Bronchial epithelial cell (primary cell): ENCODE measurements at regions not wholly inside any gene's neighbourhood (a gene's known extent, or its start where the extent isn't known, plus 50 kb on each side); places are given as distances from the start of the nearest gene placed in this dataset.
A peak's percentile ranks its signal among the peaks of the same experiment; 100 is the strongest.
"Not testable (repeated sequence)": the region's sequence is repeated elsewhere in the genome, so short reads cannot be mapped to it uniquely, and the experiment has no call there.

ENCODE experiments used
- DNase-seq: peaks from one replicate; pipeline ENCODE4 v3.0.0-alpha.2; 2010; ENCODE audit warnings: low read depth
- FAIRE-seq: peaks from 2 replicates; lab custom pipeline; 2011; peaks lifted over from hg19 to GRCh38; lab: Jason Lieb, UNC
- H3K27me3 ChIP-seq: 2 replicates; pipeline ENCODE4 v1.5.1; 2011; ENCODE audit warnings: low read length; ENCODE audit not compliant: control insufficient read depth, insufficient read depth
- H3K36me3 ChIP-seq: 2 replicates; pipeline ENCODE4 v1.5.1; 2011; ENCODE audit warnings: low read length; ENCODE audit not compliant: control insufficient read depth, insufficient read depth
- H3K4me3 ChIP-seq: 2 replicates; pipeline ENCODE4 v1.5.1; 2011; ENCODE audit warnings: mild to moderate bottlenecking, low read depth, low read length, control low read depth
- TF ChIP-seq, protein P1 (sequence below): IDR thresholded peaks from 2 replicates; pipeline ENCODE4 v1.5.1; 2011; ENCODE audit warnings: mild to moderate bottlenecking, moderate library complexity, low read length, control low read depth, inconsistent platforms; ENCODE audit not compliant: insufficient read depth, severe bottlenecking

DNA sequence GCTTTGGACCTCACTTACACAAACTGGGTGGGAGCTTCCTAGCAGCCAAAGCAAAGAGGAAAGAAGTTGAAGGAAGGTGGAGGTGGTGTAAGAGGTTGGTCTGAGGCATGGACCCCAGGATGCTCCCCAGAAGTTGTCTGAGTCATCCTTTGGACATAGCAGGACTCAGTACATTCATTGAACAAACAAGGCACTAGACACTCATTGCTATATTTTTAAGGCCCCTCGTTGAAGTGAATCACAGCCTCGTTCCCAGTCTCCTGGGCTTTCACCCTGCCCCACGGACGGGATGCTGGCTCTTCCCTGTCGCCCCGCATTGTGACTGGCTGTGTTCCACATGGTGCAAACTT lies 95.9 kb upstream of the FGF3 start:
- peak; percentile 72 for DNase-seq
- peaks cover 2% of the 10 kb centered on the region for H3K27me3 ChIP-seq
- no peaks in the 10 kb centered on the region for H3K36me3 ChIP-seq
- FAIRE-seq: no peak
- TF ChIP-seq, protein P1, sequence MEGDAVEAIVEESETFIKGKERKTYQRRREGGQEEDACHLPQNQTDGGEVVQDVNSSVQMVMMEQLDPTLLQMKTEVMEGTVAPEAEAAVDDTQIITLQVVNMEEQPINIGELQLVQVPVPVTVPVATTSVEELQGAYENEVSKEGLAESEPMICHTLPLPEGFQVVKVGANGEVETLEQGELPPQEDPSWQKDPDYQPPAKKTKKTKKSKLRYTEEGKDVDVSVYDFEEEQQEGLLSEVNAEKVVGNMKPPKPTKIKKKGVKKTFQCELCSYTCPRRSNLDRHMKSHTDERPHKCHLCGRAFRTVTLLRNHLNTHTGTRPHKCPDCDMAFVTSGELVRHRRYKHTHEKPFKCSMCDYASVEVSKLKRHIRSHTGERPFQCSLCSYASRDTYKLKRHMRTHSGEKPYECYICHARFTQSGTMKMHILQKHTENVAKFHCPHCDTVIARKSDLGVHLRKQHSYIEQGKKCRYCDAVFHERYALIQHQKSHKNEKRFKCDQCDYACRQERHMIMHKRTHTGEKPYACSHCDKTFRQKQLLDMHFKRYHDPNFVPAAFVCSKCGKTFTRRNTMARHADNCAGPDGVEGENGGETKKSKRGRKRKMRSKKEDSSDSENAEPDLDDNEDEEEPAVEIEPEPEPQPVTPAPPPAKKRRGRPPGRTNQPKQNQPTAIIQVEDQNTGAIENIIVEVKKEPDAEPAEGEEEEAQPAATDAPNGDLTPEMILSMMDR: no peak
- no peak overlapping the region for H3K4me3 ChIP-seq

DNA sequence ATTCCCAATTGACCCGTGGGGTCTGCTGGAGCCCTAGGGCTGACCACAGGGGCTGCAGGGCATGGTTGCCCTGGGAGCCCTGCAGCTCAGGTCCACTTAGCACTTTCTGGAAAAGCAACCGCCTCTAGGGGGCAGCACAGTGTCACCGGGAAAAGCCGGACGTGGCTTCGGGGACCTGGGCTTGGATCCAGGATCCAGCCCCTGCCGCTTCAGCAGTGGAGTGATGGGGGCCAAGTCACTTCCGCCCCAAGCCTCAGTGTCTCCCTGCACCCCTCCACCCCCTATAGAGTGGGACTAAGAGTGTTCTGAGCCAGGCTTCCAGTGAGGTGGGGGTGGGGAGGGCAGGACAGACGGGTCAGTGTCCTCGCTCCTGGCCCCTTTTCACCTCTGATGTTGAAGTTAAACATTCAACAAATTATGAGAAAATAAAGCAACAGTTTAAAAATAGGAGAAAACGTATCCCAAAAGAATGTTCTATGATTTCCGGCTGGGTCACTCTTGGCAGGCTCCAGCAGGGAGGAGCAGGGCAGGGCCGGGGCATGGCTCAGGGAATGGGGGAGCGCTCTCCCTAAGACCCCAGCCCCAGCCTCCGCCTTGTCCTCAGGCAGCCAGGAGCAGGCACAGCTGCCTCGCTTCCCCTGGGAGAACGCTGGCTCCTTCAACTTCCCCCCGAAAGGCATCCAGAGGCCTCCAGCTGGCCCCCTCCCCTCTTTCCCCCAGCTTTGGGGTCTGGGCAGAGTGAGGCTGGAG lies 96.5 kb upstream of the FGF3 start:
- peak; percentile 22 for DNase-seq
- H3K36me3 ChIP-seq: no peaks in the 10 kb centered on the region
- no peak for FAIRE-seq

DNA sequence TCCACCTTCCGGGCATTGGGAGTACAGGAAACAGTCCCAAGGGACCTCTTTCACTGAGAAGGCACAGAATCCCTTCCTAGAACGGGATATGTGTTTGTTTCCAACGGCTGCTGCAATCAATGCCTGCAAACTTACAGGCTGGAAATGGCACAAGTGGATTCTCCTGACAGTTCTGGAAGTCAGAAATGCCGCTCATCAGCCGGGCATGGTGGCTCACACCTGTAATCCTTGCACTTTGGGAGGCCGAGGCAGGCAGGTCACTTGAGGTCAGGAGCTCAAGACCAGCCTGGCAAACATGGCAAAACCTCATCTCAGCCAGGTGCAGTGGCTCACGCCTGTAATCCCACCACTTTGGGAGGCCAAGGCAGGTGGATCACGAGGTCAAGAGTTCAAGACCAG lies 97.0 kb upstream of the FGF3 start:
- not testable (repeated sequence) for H3K36me3 ChIP-seq, DNase-seq, FAIRE-seq, H3K4me3 ChIP-seq, H3K27me3 ChIP-seq

More for the DNA sequence above, 96.5 kb upstream of the FGF3 start:
- H3K4me3 ChIP-seq: no peak overlapping the region
- TF ChIP-seq, protein P1: peak; percentile 87
- peaks cover 2% of the 10 kb centered on the region for H3K27me3 ChIP-seq

DNA sequence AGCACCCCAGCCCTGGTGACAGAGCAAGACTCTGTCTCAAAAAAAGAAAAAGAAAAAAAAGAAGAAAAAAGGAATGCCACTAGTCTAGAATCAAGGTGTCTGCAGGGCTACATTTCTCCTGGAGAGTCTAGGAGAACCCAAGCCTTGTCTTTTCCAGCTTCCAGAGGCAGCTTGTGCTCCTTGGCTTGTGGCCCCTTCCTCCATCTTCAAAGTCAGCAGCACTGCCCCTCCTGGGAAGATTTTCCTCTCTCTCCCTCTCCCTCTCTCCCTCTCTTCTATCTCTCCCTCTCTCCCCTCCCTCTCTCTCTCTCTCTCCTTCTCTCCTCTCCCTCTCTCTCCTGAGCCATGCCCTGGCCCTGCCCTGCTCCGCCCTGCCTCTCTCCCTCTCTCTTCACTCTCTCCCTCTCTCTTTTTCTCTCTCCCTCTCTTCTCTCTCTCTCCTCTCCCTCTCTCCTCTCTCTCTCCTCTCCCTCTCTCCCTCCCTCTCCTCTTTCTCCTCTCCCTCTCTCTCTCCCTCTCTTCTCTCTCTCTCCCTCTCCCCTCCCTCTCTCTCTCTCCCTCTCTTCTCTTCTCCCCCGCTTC lies 97.7 kb upstream of the FGF3 start:
- DNase-seq: no peak
- TF ChIP-seq, protein P1: no peak

DNA sequence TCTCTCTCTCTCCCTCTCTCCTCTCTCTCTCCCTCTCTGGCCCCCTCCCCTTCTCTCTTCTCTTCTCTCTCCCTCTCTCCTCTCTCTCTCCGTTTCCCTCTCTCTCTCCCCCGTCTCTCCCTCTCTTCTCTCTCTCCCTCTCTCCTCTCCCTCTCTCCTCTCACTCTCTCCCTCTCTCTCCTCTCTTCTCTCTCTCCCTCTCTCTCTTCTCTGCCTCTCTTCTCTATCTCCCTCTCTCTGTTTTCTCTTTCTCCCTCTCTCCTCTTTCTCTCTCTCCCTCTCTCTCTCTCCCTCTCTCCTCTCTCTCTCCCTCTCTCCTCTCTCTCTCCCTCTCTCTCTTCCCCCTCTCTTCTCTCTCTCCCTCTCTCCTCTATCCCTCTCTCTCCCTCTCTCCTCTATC lies 98.3 kb upstream of the FGF3 start:
- Histone ChIP-seq H3K36me3 (no peaks in the 10 kb centered on the region), H3K27me3 (peaks cover 2% of the 10 kb centered on the region), H3K4me3 (no peak overlapping the region)
- no peak for FAIRE-seq
- no peak for DNase-seq
- TF ChIP-seq, protein P1: no peak

More for the DNA sequence above, 97.7 kb upstream of the FGF3 start:
- H3K27me3 ChIP-seq: peaks cover 2% of the 10 kb centered on the region
- H3K4me3 ChIP-seq: no peak overlapping the region
- FAIRE-seq: no peak
- no peaks in the 10 kb centered on the region for H3K36me3 ChIP-seq

DNA sequence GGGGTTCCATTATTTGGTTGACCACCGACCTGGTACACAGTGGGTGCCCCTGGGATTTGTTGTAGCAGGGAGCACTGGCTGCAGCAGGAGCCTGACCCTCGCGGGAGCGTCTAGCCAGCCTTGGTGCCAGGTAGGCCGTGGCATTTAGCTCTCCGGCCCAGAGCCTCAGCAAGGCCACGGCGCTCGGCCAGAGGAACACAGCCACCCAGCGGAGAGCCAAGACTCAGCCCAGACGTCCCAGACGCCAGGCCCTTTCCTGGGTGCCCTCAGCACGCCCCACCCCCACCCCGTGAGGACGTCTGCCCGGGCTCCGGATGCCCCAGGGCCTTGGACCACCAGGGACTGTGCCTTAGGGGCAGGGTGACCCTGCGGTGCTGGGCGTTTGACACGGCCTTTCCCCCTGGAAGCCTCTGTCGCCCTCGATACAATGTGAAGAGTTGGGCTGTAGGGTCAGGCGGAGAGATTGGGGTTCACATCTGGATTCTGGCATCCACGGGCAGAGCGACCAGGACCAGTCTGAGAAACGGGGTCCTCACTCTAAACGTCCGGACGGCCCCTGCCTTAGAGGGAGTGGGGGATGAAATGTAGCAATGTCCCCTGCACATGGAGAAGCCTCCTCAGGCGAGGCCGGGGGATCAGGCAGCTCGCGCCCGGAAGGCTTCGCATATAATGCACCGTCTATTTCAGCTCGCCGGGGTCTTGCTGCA lies 99.2 kb upstream of the FGF3 start:
- FAIRE-seq: no peak
- TF ChIP-seq, protein P1: no peak
- H3K4me3 ChIP-seq: no peak overlapping the region

More for the DNA sequence above, 99.2 kb upstream of the FGF3 start:
- Histone ChIP-seq H3K27me3 (peaks cover 2% of the 10 kb centered on the region), H3K36me3 (no peaks in the 10 kb centered on the region)
- no peak for DNase-seq
